ENCODE measurements at regions not wholly inside any gene's neighbourhood (a gene's known extent, or its start where the extent isn't known, plus 50 kb on each side); places are given as distances from the start of the nearest gene placed in this dataset.

- no peak for DNase-seq (ENCODE audit: low read depth in 2 of 3, low spot score in 2 of 3)
Measured at GRCh38 chr15:92565351-92566125, 90.0 kb downstream of the FAM174B start.

GRCh38 chr15:92561754-92562153 lies 93.8 kb downstream of the FAM174B start:
- DNase-seq (ENCODE audit: low read depth in 2 of 3, low spot score in 2 of 3) = no peak

GRCh38 chr15:92553317-92553716 lies 102.3 kb downstream of the FAM174B start:
- DNase-seq (ENCODE audit: low read depth in 2 of 3, low spot score in 2 of 3) = no peak

GRCh38 chr15:92545996-92546395 lies 109.6 kb downstream of the FAM174B start:
- no peak for DNase-seq (ENCODE audit: low read depth in 2 of 3, low spot score in 2 of 3)

GRCh38 chr15:92541291-92542200 lies 114.0 kb downstream of the FAM174B start:
- DNase-seq (ENCODE audit: low read depth in 2 of 3, low spot score in 2 of 3) = no peak

- no peak for DNase-seq (ENCODE audit: low read depth in 2 of 3, low spot score in 2 of 3)
Measured at GRCh38 chr15:92538115-92538514, 117.5 kb downstream of the FAM174B start.

GRCh38 chr15:92533298-92533697 lies 122.3 kb downstream of the FAM174B start:
- no peak for DNase-seq (ENCODE audit: low read depth in 2 of 3, low spot score in 2 of 3)

- no peak for DNase-seq (ENCODE audit: low read depth in 2 of 3, low spot score in 2 of 3)
Measured at GRCh38 chr15:92531406-92531805, 124.2 kb downstream of the FAM174B start.

GRCh38 chr15:92528736-92529135 lies 126.8 kb downstream of the FAM174B start:
- DNase-seq (ENCODE audit: low read depth in 2 of 3, low spot score in 2 of 3) = no peak

- no peak for DNase-seq (ENCODE audit: low read depth in 2 of 3, low spot score in 2 of 3)
Measured at GRCh38 chr15:92527197-92527596, 128.4 kb downstream of the FAM174B start.

GRCh38 chr15:92525758-92526245 lies 129.8 kb downstream of the FAM174B start:
- no peak for DNase-seq (ENCODE audit: low read depth in 2 of 3, low spot score in 2 of 3)

- DNase-seq (ENCODE audit: low read depth in 2 of 3, low spot score in 2 of 3) = no peak
Measured at GRCh38 chr15:92524874-92525565, 130.6 kb downstream of the FAM174B start.

GRCh38 chr15:92524161-92524560 lies 130.5 kb downstream of the ST8SIA2 start:
- DNase-seq (ENCODE audit: low read depth in 2 of 3, low spot score in 2 of 3) = no peak

- no peak for DNase-seq (ENCODE audit: low read depth in 2 of 3, low spot score in 2 of 3)
Measured at GRCh38 chr15:92523176-92523575, 129.5 kb downstream of the ST8SIA2 start.

GRCh38 chr15:92521624-92522008 lies 127.9 kb downstream of the ST8SIA2 start:
- peak in 1 of 3 experiments; percentile 4 for DNase-seq (ENCODE audit: low read depth in 2 of 3, low spot score in 2 of 3)

- no peak for DNase-seq (ENCODE audit: low read depth in 2 of 3, low spot score in 2 of 3)
Measured at GRCh38 chr15:92520914-92521623, 127.4 kb downstream of the ST8SIA2 start.

- no peak for DNase-seq (ENCODE audit: low read depth in 2 of 3, low spot score in 2 of 3)
Measured at GRCh38 chr15:92519709-92520108, 126.0 kb downstream of the ST8SIA2 start.
